ENCODE measurements at regions not wholly inside any gene's neighbourhood (a gene's known extent, or its start where the extent isn't known, plus 50 kb on each side); places are given as distances from the start of the nearest gene placed in this dataset.
"Not testable (repeated sequence)": the region's sequence is repeated elsewhere in the genome, so short reads cannot be mapped to it uniquely, and the experiment has no call there.

GRCh38 chr4:159551281-159551680 is 448.4 kb downstream of the RAPGEF2 start:
- no peak for DNase-seq (ENCODE audit: low read depth in 2 of 2)

GRCh38 chr4:159552979-159553768 is 450.3 kb downstream of the RAPGEF2 start:
- DNase-seq (ENCODE audit: low read depth in 2 of 2), result no peak

GRCh38 chr4:159555873-159556272 is 453.0 kb downstream of the RAPGEF2 start:
- no peak for DNase-seq (ENCODE audit: low read depth in 2 of 2)

GRCh38 chr4:159562366-159562765 is 459.5 kb downstream of the RAPGEF2 start:
- DNase-seq (ENCODE audit: low read depth in 2 of 2), result no peak

GRCh38 chr4:159563257-159563656 is 460.4 kb downstream of the RAPGEF2 start:
- no peak for DNase-seq (ENCODE audit: low read depth in 2 of 2)

- no peak for DNase-seq (ENCODE audit: low read depth in 2 of 2)
Measured at GRCh38 chr4:159564615-159565014, 461.7 kb downstream of the RAPGEF2 start.

GRCh38 chr4:159566786-159567185 is 463.9 kb downstream of the RAPGEF2 start:
- DNase-seq (ENCODE audit: low read depth in 2 of 2), result no peak

GRCh38 chr4:159577241-159577640 is 474.4 kb downstream of the RAPGEF2 start:
- no peak for DNase-seq (ENCODE audit: low read depth in 2 of 2)

- no peak for DNase-seq (ENCODE audit: low read depth in 2 of 2)
Measured at GRCh38 chr4:159582685-159583084, 479.8 kb downstream of the RAPGEF2 start.

GRCh38 chr4:159592898-159593556 is 490.1 kb downstream of the RAPGEF2 start:
- no peak for DNase-seq (ENCODE audit: low read depth in 2 of 2)

GRCh38 chr4:159593681-159594080 is 490.8 kb downstream of the RAPGEF2 start:
- no peak for DNase-seq (ENCODE audit: low read depth in 2 of 2)

GRCh38 chr4:159594576-159594975 is 491.7 kb downstream of the RAPGEF2 start:
- no peak for DNase-seq (ENCODE audit: low read depth in 2 of 2)

- not testable (repeated sequence) for DNase-seq (ENCODE audit: low read depth in 2 of 2)
Measured at GRCh38 chr4:159595101-159595500, 492.2 kb downstream of the RAPGEF2 start.

- no peak for DNase-seq (ENCODE audit: low read depth in 2 of 2)
Measured at GRCh38 chr4:159598602-159599001, 495.7 kb downstream of the RAPGEF2 start.

GRCh38 chr4:159600061-159600460 is 497.2 kb downstream of the RAPGEF2 start:
- DNase-seq (ENCODE audit: low read depth in 2 of 2), result no peak

GRCh38 chr4:159604781-159605180 is 501.9 kb downstream of the RAPGEF2 start:
- no peak for DNase-seq (ENCODE audit: low read depth in 2 of 2)

GRCh38 chr4:159606835-159607234 is 504.0 kb downstream of the RAPGEF2 start:
- no peak for DNase-seq (ENCODE audit: low read depth in 2 of 2)

GRCh38 chr4:159607809-159608208 is 504.9 kb downstream of the RAPGEF2 start:
- no peak for DNase-seq (ENCODE audit: low read depth in 2 of 2)

- no peak for DNase-seq (ENCODE audit: low read depth in 2 of 2)
Measured at GRCh38 chr4:159608436-159608835, 505.6 kb downstream of the RAPGEF2 start.

- DNase-seq (ENCODE audit: low read depth in 2 of 2), result no peak
Measured at GRCh38 chr4:159632031-159632430, 529.2 kb downstream of the RAPGEF2 start.

- no peak for DNase-seq (ENCODE audit: low read depth in 2 of 2)
Measured at GRCh38 chr4:159639671-159640323, 536.9 kb downstream of the RAPGEF2 start.

- DNase-seq (ENCODE audit: low read depth in 2 of 2), result no peak
Measured at GRCh38 chr4:159649237-159649636, 546.4 kb downstream of the RAPGEF2 start.

- no peak for DNase-seq (ENCODE audit: low read depth in 2 of 2)
Measured at GRCh38 chr4:159652871-159653270, 550.0 kb downstream of the RAPGEF2 start.
